ENCODE measurements at regions not wholly inside any gene's neighbourhood (a gene's known extent, or its start where the extent isn't known, plus 50 kb on each side); places are given as distances from the start of the nearest gene placed in this dataset.

DNA sequence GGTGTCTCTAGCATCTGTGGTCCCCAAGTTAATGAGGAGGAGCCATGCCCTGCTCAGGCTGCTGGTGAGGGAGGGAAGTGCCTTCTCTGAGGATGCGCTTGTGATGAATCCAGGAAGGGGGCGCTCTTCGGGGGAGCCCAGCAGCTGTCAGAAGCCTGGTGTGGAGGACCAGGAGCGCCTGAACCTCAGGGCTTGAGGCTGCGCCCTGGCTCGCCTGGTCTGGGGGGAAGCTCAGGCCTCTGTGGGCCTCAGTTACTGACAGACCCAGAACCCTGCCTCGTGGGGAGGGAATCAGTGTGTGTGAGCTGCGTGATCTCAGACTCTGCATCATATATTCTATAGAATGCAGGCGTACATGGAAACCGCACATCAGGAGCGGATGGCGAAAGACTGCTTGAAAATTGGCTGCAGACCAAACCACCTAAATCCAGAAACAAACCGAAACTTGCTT, 126.1 kb downstream of the SEC14L1 start:
- TF ChIP-seq, protein P1, sequence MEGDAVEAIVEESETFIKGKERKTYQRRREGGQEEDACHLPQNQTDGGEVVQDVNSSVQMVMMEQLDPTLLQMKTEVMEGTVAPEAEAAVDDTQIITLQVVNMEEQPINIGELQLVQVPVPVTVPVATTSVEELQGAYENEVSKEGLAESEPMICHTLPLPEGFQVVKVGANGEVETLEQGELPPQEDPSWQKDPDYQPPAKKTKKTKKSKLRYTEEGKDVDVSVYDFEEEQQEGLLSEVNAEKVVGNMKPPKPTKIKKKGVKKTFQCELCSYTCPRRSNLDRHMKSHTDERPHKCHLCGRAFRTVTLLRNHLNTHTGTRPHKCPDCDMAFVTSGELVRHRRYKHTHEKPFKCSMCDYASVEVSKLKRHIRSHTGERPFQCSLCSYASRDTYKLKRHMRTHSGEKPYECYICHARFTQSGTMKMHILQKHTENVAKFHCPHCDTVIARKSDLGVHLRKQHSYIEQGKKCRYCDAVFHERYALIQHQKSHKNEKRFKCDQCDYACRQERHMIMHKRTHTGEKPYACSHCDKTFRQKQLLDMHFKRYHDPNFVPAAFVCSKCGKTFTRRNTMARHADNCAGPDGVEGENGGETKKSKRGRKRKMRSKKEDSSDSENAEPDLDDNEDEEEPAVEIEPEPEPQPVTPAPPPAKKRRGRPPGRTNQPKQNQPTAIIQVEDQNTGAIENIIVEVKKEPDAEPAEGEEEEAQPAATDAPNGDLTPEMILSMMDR (IDR thresholded peaks at IDR 0.05; ENCODE audit: extremely low read depth, low read depth, low read length), result peak; percentile 42
- Histone ChIP-seq H3K4me1 (ENCODE audit: insufficient read depth, low read length) (no peaks in the 10 kb centered on the region), H3K9me3 (ENCODE audit: low read depth, low read length) (no peaks in the 10 kb centered on the region), H3K79me2 (ENCODE audit: insufficient read depth, low read length) (no peaks in the 10 kb centered on the region), H2AFZ (ENCODE audit: low read length) (no peak overlapping the region), H3K4me2 (ENCODE audit: insufficient read depth, low read length) (no peak overlapping the region), H3K27me3 (ENCODE audit: insufficient read depth, low read length) (no peaks in the 10 kb centered on the region), H3K27ac (ENCODE audit: low read depth, low read length) (no peak overlapping the region), H4K20me1 (ENCODE audit: insufficient read depth, low read length) (no peaks in the 10 kb centered on the region), H3K36me3 (ENCODE audit: insufficient read depth, low read length) (no peaks in the 10 kb centered on the region), H3K4me3 (ENCODE audit: insufficient read depth, low read length) (no peak overlapping the region)
- DNase-seq (ENCODE audit: insufficient read length, low spot score, missing footprints), result peak; percentile 74

DNA sequence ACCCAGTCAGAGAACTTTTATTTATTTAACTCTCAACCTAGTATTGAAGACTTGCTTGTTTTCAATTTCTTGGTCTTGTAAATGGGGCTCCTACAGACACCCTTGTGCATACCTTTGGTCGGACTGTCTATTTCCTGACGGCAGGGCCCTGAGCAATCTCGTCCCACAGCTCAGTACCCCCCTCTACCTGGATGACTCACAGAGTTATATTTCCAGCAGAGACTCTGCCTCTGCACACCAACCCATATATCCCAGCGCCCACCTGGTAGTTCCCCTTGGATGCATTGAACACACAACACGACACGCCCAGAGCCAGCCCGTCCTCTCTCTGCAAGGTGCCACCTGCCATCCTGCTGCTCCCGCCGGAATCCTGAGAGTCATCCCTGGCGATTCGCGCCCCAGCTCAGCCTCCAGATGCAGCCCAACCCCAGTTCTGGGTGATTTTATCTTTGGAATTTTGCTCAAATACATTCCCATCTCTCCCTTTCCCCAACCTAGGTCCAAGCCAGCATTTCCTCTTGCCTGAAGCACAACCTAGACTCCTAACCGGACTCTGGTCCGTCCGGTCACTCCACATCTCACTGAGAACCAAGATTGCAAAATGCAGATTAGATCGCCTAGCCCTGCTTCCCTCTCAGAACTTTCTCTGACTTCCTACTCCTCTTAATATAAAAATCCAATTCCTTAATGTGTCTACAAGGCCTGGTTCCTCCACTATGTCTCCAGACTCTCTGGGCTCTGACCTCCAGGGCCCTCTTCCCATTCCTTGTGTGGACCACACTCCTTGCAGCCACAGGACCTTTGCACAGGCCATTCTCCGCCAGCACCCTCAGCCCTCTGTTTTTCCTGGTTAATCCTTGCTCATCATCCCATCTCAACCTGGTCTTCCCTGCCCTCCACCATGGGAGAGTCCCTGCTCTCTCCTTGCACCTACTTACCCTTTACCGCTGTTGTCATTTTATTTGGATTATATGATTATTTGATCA, 129.2 kb downstream of the SEC14L1 start:
- no peak overlapping the region for H3K4me2 ChIP-seq (ENCODE audit: insufficient read depth, low read length)
- no peaks in the 10 kb centered on the region for H3K27me3 ChIP-seq (ENCODE audit: insufficient read depth, low read length)
- H3K4me3 ChIP-seq (ENCODE audit: insufficient read depth, low read length), result no peak overlapping the region
- TF ChIP-seq, protein P1 (IDR thresholded peaks at IDR 0.05; ENCODE audit: extremely low read depth, low read depth, low read length), result no peak
- no peaks in the 10 kb centered on the region for H3K9me3 ChIP-seq (ENCODE audit: low read depth, low read length)
- no peaks in the 10 kb centered on the region for H3K4me1 ChIP-seq (ENCODE audit: insufficient read depth, low read length)
- H3K79me2 ChIP-seq (ENCODE audit: insufficient read depth, low read length), result no peaks in the 10 kb centered on the region
- H2AFZ ChIP-seq (ENCODE audit: low read length), result no peak overlapping the region
- H4K20me1 ChIP-seq (ENCODE audit: insufficient read depth, low read length), result no peaks in the 10 kb centered on the region
- DNase-seq (ENCODE audit: insufficient read length, low spot score, missing footprints), result peak; percentile 56
- no peaks in the 10 kb centered on the region for H3K36me3 ChIP-seq (ENCODE audit: insufficient read depth, low read length)
- H3K27ac ChIP-seq (ENCODE audit: low read depth, low read length), result no peak overlapping the region

DNA sequence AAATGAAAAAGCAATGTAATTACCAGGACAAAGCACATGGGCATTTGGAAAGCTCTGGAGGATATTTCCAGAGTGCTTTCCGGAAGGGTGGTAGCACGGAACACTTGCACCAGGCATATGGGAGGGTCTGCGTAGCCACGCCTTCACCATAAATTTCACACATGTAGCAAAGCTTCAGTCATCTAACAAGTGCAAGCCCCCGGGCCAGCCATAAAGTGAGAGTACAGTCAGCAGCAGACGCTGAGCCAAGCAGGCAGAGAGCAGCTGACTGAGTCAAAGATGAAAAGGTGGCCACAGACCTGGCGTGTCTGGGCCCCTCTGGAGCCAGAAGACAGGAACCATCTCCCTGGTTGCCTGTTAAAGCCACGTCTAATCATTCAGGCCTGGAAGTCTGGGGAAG, 130.6 kb downstream of the SEC14L1 start:
- H3K79me2 ChIP-seq (ENCODE audit: insufficient read depth, low read length), result no peaks in the 10 kb centered on the region
- H3K4me2 ChIP-seq (ENCODE audit: insufficient read depth, low read length), result no peak overlapping the region
- H3K4me3 ChIP-seq (ENCODE audit: insufficient read depth, low read length), result no peak overlapping the region
- H3K36me3 ChIP-seq (ENCODE audit: insufficient read depth, low read length), result no peaks in the 10 kb centered on the region
- TF ChIP-seq, protein P1 (IDR thresholded peaks at IDR 0.05; ENCODE audit: extremely low read depth, low read depth, low read length), result no peak
- no peaks in the 10 kb centered on the region for H3K4me1 ChIP-seq (ENCODE audit: insufficient read depth, low read length)
- no peaks in the 10 kb centered on the region for H4K20me1 ChIP-seq (ENCODE audit: insufficient read depth, low read length)
- no peaks in the 10 kb centered on the region for H3K27me3 ChIP-seq (ENCODE audit: insufficient read depth, low read length)
- H2AFZ ChIP-seq (ENCODE audit: low read length), result no peak overlapping the region
- no peaks in the 10 kb centered on the region for H3K9me3 ChIP-seq (ENCODE audit: low read depth, low read length)
- no peak for DNase-seq (ENCODE audit: insufficient read length, low spot score, missing footprints)
- no peak overlapping the region for H3K27ac ChIP-seq (ENCODE audit: low read depth, low read length)

DNA sequence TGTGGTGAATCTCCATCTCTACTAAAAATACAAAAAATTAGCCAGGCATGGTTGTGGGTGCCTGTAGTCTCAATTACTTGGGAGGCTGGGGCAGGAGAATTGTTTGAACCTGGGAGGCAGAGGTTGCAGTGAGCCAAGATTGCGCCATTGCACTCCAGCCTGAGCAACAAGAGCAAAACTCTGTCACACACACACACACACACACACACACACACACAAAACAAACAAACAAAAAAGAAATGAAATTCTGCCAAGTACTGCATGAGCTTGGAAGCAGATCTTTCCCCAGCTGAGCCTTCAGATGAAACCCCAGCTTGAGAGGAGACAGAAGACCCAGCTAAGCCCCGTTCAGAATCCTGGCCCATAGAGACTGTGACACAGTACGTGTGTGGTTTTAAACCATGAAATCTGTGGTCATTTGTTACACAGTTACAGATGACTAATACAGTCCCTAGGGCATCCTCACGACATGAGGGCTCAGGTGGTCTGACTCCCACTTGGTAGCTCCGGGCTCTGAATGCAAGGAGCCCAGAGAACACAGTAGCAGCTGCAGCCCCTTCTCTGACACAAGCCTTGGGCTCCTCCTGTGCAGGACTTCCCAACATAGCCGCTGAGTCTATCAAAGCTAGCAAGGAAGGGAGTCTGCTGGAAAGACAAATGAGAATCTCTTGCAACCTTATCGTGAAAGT, 132.8 kb downstream of the SEC14L1 start:
- Histone ChIP-seq H3K27me3 (ENCODE audit: insufficient read depth, low read length) (no peaks in the 10 kb centered on the region), H3K36me3 (ENCODE audit: insufficient read depth, low read length) (no peaks in the 10 kb centered on the region), H3K4me1 (ENCODE audit: insufficient read depth, low read length) (no peaks in the 10 kb centered on the region), H3K79me2 (ENCODE audit: insufficient read depth, low read length) (no peaks in the 10 kb centered on the region), H2AFZ (ENCODE audit: low read length) (no peak overlapping the region), H4K20me1 (ENCODE audit: insufficient read depth, low read length) (no peaks in the 10 kb centered on the region), H3K27ac (ENCODE audit: low read depth, low read length) (no peak overlapping the region), H3K9me3 (ENCODE audit: low read depth, low read length) (no peaks in the 10 kb centered on the region), H3K4me3 (ENCODE audit: insufficient read depth, low read length) (no peak overlapping the region), H3K4me2 (ENCODE audit: insufficient read depth, low read length) (no peak overlapping the region)
- DNase-seq (ENCODE audit: insufficient read length, low spot score, missing footprints), result peak; percentile 80
- TF ChIP-seq, protein P1 (IDR thresholded peaks at IDR 0.05; ENCODE audit: extremely low read depth, low read depth, low read length), result no peak
